ENCODE measurements at regions not wholly inside any gene's neighbourhood (a gene's known extent, or its start where the extent isn't known, plus 50 kb on each side); places are given as distances from the start of the nearest gene placed in this dataset.

- no peak for DNase-seq (ENCODE audit: low read depth in 3 of 3, low spot score in 2 of 3)
Measured at GRCh38 chr6:156725712-156726111, 51.5 kb upstream of the ARID1B start.

DNA sequence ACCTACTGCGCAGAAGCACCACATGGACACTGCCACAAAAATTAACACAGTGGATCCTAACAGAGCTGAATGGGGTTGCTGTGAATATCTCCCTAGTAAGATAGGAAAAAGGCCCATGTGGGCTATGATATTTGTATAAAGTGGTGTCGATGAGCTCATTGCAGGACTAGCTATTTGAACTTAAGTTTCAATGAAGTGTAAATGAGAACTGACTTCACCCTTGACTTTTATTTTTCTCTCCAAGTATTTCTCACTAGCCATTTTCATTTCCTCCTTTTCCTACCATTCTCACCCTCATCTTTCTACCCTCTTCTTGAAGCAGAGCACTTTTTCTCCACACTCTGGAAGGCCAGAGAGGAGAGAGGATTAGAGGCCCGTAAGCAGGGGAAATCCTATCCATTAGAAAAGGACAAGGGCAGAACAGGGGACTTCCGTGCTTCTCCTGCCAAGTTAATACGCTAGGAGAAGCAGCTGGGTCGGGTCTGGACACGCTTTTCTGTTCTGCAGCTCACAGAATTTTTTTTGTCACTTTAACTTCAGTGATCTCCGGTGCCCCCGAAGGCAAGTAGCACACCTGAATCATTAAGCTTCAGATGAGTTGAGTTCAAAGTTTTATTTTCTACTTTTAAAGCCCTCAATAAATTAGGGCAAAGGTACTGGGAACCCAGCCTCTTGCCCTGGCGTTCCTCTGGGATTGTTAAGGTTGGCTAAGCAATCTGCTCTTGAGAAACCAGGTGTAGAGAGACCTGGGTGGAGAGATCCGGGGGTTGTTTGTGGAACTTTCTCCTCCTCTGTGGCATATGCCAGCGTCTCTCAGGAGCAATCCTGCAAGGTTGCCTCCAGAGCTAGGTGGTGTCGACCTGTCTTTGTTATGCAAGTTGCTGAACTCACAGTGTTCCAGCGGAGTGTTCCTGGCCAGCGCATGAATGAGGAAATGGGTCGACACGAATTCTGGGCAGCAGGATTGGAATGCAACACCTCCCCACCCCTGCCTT, 56.2 kb upstream of the ARID1B start:
- peak in 2 of 3 donors; percentile 18 to 62 for DNase-seq (ENCODE audit: low read depth in 3 of 3, low spot score in 2 of 3)

DNA sequence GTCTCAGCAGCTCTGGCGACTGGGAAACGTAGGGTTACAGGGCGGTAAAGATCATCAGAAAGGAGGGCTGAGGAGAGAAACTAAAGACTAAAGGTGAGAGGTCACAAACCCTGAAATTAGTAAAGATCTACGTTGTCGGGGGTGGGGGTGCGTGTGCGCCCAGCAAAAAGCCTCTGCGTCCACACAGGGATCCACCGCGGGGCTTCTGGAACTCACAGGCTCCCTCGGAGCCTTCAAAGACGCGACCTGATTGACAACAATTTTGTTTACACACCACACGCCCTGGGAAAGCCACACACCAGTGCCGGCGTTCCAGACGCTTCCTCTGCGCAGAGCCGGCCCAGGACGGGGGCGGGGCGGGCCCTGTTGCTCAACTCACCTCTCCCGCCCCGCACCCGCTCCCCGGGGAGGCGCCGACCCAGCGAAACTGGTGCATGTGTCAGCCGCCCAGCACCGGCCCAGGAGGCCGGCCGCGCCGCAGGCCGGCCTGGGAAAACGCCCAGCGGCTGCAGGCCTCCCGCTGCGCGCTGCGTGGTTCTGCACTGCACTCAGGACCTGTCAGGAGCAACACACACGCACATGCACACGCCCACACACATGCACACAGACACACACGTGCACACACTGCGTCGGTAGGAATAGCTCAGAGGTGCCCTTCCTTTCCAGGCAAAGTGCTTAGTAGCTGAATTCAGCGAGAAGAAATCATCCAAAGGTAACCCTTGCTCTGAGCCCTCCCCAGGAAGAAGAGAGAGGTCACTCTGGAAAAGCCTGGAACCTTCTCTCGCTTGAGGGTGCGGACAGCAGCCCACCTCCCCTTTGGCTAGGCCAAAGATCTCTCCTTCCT, 57.2 kb upstream of the ARID1B start:
- peak; percentile 18 to 61 (median 41) for DNase-seq (ENCODE audit: low read depth in 3 of 3, low spot score in 2 of 3)

GRCh38 chr6:156719395-156719719, 57.8 kb upstream of the ARID1B start:
- DNase-seq (ENCODE audit: low read depth in 3 of 3, low spot score in 2 of 3) = no peak

GRCh38 chr6:156718647-156719394, 58.4 kb upstream of the ARID1B start:
- no peak for DNase-seq (ENCODE audit: low read depth in 3 of 3, low spot score in 2 of 3)

DNA sequence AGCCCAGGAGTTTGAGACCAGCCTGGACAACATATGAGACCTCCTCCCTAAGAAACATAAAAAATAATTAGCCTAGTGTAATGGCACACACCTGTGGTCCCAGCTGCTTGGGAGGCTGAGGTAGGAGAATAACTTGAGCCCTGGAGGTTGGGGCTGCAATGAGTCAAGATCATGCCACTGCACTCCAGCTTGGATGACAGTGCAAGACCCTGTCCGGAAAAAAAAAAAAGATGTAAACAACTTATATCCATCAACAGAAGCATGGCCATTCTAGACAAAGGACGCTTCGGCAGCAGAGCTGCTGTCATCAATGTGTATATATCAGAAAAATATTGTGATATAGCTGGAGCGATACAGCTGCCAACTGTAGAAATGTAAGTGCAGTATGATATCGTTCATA, 59.6 kb upstream of the ARID1B start:
- no peak for DNase-seq (ENCODE audit: low read depth in 3 of 3, low spot score in 2 of 3)

- no peak for DNase-seq (ENCODE audit: low read depth in 3 of 3, low spot score in 2 of 3)
Measured at GRCh38 chr6:156715839-156716238, 61.3 kb upstream of the ARID1B start.

DNA sequence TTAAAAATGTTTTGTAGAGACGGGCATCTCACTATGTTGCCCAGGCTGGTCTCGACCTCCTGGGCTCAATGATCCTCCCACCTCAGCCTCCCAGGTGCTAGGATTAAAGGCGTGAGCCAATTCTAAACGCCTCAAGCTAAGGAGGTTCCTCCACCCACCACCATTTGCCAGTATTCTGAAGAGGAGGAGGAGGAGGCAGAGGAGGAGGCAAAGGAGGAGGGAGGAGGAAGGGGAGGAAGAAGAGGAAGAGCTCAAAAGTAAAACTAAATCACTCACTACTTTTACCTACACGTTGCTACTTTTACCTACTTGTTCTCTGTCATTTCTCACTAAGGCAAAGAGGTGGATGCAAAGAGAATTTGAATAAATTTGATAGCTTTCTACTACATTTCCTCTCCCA, 63.6 kb upstream of the ARID1B start:
- DNase-seq (ENCODE audit: low read depth in 3 of 3, low spot score in 2 of 3) = no peak

- DNase-seq (ENCODE audit: low read depth in 3 of 3, low spot score in 2 of 3) = no peak
Measured at GRCh38 chr6:156710479-156710878, 66.7 kb upstream of the ARID1B start.

DNA sequence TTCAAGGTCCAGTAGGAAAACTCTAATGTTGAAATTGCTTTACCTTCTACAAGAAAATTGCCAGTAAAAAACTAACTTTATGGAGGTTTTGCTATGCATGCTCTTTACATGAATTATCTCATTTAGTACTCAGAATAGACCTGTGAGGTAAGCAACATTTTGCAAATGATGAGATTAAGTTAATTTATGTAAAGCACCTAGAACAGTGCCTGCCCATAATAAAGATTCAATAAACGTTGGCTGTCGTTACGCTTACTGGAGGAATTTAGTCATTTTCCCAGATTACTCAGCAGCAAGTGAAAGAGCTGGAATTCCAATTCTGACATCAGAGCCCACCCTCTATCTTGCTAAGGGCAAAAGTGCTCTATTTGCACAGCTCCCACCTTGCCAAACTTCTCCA, 69.4 kb upstream of the ARID1B start:
- DNase-seq (ENCODE audit: low read depth in 3 of 3, low spot score in 2 of 3) = no peak

GRCh38 chr6:156703719-156704118, 73.5 kb upstream of the ARID1B start:
- DNase-seq (ENCODE audit: low read depth in 3 of 3, low spot score in 2 of 3) = no peak

GRCh38 chr6:156701966-156702365, 75.2 kb upstream of the ARID1B start:
- DNase-seq (ENCODE audit: low read depth in 3 of 3, low spot score in 2 of 3) = no peak

DNA sequence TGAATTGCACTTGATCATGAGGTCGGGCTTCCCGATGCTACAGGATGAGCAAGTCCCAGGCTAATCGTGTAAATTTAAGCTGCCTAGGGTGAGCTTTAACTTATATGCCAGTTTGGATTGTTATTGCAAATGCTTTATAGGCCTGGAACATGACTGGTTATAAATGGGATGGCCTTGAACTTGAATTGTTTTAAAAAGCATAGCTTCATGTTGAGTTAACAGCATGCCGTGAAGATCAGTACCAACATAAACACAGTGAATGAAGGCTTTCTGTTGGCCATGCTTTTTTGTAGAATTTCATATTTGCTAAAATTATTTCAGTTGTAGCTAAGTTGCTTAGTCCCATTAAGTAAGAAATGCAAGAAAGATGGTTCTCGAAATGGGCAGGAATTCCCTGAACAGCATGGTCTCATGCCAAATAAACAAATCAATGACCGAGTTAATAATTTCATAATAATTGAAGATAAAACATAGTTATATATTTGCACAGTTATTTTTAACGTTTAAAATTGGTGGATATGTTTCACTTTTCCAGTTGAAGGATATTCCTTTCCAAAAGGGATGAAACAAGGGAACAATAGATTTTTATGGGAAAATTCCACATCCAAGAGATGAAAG, 76.6 kb upstream of the ARID1B start:
- DNase-seq (ENCODE audit: low read depth in 3 of 3, low spot score in 2 of 3) = no peak

- DNase-seq (ENCODE audit: low read depth in 3 of 3, low spot score in 2 of 3) = no peak
Measured at GRCh38 chr6:156699935-156700334, 77.2 kb upstream of the ARID1B start.

DNA sequence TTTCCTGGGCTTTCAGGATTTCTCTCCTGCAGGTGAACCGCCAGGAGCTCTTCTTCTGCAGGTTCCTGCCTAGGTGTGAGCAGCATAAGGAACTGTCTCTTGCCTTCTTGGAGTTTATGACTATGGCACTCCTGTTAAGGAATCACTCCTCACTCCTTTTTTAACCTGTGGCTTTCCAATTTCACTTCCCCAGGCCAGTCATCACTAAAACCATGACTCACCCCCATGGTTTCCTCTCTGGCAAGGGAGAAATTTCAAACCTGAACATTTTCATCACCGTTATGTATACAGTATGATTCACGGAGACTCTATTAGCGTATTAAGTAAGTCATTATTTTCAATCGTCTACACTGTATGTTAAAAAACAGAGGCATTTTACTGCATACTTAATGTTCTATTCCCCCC, 78.2 kb upstream of the ARID1B start:
- no peak for DNase-seq (ENCODE audit: low read depth in 3 of 3, low spot score in 2 of 3)

DNA sequence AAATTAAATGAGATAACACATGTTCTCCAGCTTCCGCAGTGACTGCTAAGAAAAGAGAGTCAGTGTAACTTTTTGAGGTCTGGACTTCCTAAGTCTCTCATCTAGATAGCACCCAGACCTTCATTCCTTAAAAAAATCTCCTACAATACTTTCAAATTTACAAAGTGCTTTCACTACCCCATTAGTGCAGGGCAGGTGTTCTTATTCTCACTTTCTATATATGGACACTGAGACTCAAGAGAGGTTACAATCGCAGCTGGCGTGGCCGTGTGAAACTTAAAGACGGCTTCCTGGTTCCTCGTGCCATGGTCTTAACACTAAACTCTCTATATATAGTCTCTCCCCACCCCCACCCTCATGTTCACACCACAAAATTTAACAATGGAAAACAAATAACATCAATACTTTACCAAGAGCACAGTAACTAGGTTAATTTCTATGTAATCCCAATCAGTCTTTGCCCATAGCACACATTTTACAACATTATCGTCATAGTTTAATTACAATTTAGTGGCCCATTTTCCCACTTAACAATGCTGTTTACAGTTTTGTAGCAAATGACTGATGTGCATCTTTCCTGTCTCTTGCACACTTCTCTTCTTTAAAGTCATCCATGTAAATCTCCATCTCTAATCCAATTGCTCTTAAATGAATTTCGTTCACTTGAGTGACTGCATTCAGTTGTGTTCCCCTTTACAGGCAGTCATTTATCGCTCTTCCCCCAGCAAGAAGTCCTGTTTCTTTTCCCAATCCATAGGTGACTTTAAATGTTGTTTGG, 78.8 kb upstream of the ARID1B start:
- no peak for DNase-seq (ENCODE audit: low read depth in 3 of 3, low spot score in 2 of 3)

DNA sequence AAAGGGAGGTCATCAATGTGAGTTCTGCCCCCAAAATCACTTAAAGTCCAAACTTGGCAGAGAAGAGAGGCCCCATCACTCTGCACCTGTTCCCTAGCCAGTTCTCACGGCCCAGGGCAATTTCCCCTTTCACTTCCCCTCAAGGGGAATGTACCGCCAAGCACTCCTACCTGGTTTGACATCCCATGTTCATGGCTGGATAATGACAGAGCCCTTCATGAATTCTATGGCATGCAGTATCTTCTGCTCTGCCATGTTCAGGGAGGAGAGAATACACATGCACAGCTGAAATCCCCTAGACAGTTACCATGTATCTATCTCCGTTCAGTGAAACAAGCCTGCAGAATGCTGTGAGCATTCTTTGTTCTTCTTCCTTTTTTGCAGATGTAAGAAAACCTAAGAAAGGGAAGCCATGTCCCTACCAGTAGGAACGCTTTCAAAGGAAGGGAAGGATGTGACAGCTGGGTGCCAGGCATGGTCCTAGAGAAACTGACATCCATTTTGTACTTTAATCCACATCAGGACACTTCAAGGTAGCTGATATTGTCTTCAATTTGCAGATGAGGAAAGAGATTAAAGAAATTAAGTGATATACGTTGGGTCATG, 79.8 kb upstream of the ARID1B start:
- DNase-seq (ENCODE audit: low read depth in 3 of 3, low spot score in 2 of 3) = no peak

GRCh38 chr6:156695742-156696141, 81.4 kb upstream of the ARID1B start:
- no peak for DNase-seq (ENCODE audit: low read depth in 3 of 3, low spot score in 2 of 3)

GRCh38 chr6:156694679-156695078, 82.5 kb upstream of the ARID1B start:
- DNase-seq (ENCODE audit: low read depth in 3 of 3, low spot score in 2 of 3) = no peak
